ENCODE measurements at regions not wholly inside any gene's neighbourhood (a gene's known extent, or its start where the extent isn't known, plus 50 kb on each side); places are given as distances from the start of the nearest gene placed in this dataset.

DNA sequence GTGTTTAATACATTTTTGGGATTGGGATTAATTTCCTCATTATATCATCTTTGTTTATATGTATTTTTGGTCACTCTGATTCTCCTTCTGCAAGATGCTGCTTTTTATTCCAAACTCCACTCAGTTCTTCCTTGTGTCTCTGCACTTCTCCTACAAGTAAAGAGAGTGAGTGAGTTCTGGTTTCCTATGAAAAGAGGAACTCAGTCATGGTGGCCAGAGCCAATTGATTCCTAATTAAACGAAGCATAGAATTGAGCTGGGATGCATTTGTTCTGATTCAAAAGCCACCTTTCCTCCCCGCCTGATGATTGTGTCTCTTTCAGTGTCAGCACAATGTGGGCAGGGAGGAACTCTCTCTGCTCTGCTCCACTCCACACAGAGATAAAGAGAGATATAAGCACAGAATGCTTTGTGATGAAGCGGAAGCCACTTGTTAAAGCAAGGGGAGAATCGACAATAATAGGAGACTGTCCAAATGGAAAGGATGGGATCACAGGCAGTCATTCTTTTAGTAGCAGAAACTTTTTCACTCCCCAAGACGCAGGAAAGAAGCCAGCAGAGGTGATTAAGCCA, 121.3 kb upstream of the GOT2 start:
- in situ Hi-C loops (cut with HindIII; ENCODE audit: low pct_ligation_motif_present, low sequenced_read_pairs) = no loop called here

DNA sequence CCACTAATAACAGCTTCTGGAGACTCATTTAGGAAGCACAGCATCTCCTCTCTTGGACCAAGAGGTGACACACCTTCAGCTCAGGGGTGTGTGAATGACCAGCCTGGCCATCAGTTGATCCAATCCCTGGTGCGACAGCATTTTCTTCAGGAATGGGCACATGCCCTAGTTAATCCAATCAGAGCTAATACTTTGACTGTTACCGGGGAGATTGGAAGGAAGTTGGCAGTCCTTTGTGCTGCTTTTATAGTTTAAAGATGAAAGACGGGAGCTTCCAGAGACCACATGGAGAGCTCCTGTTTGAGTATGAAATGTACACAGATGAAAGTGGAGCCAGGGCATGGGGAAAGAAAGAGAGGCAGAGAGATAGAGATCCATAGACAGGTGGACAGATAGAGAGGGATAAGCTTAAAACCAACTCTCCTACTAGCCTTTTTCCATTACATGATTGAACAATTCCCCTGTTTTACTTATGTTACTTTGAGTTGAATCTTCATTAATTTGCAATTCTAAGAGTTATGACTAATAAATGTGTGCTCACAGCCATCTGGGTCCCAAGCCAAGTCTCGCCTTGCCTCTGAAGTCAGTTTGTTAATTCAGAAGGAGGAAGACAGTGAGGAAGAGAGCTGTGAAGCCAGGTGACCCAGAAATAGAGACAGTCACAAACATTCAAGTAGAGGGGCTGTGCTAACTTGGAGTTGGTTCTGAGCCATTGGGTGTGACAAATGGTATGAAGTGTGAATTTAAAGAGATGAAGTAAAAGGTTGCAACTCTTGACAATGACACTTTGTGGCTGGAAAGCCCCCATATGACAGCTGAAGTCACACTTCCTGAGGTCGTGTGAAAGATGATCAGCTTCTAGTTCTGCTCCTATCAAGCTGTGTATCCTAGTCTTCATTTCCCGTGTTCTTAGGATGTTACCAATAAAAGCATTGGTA, 120.0 kb upstream of the GOT2 start:
- Histone ChIP-seq H3K4me3 (ENCODE audit: low read depth, low read length) (no peak overlapping the region), H3K27ac (no peak overlapping the region), H3K36me3 (replicated peaks) (no peaks in the 10 kb centered on the region), H3K27me3 (replicated peaks) (no peaks in the 10 kb centered on the region)
- TF ChIP-seq, protein P1, sequence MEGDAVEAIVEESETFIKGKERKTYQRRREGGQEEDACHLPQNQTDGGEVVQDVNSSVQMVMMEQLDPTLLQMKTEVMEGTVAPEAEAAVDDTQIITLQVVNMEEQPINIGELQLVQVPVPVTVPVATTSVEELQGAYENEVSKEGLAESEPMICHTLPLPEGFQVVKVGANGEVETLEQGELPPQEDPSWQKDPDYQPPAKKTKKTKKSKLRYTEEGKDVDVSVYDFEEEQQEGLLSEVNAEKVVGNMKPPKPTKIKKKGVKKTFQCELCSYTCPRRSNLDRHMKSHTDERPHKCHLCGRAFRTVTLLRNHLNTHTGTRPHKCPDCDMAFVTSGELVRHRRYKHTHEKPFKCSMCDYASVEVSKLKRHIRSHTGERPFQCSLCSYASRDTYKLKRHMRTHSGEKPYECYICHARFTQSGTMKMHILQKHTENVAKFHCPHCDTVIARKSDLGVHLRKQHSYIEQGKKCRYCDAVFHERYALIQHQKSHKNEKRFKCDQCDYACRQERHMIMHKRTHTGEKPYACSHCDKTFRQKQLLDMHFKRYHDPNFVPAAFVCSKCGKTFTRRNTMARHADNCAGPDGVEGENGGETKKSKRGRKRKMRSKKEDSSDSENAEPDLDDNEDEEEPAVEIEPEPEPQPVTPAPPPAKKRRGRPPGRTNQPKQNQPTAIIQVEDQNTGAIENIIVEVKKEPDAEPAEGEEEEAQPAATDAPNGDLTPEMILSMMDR (IDR thresholded peaks at IDR 0.05; ENCODE audit: low read depth, low read length, missing control alignments) = no peak
- DNase-seq = no peak
- in situ Hi-C loops (cut with HindIII; ENCODE audit: low pct_ligation_motif_present, low sequenced_read_pairs) = no loop called here

More for the DNA sequence above, 121.3 kb upstream of the GOT2 start:
- no peak overlapping the region for H3K4me3 ChIP-seq (ENCODE audit: low read depth, low read length)
- no peak for DNase-seq
- TF ChIP-seq, protein P1 (IDR thresholded peaks at IDR 0.05; ENCODE audit: low read depth, low read length, missing control alignments) = no peak
- no peak overlapping the region for H3K27ac ChIP-seq
- no peaks in the 10 kb centered on the region for H3K27me3 ChIP-seq (replicated peaks)
- H3K36me3 ChIP-seq (replicated peaks) = no peaks in the 10 kb centered on the region

DNA sequence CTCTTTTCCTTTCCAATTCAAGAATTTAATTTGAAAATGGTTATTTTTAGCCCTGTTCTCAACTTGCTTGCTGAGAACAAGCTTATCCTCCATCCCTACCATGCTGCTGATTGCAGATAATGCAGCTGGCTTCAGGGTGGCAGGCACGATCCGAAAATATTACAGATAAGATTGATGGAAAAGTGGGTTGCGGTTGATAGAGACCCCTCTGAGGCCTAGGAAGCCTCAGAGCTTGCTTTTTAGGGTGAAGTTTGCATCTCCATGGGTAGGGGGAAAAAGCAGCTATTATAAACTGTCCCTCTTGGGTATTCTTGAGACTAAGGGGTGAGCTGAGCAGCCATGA, 116.5 kb upstream of the GOT2 start:
- in situ Hi-C loops (cut with HindIII; ENCODE audit: low pct_ligation_motif_present, low sequenced_read_pairs) = no loop called here
- Histone ChIP-seq H3K4me3 (ENCODE audit: low read depth, low read length) (no peak overlapping the region), H3K36me3 (replicated peaks) (no peaks in the 10 kb centered on the region), H3K27ac (no peak overlapping the region), H3K27me3 (replicated peaks) (no peaks in the 10 kb centered on the region)
- TF ChIP-seq, protein P1 (IDR thresholded peaks at IDR 0.05; ENCODE audit: low read depth, low read length, missing control alignments) = no peak
- no peak for DNase-seq

DNA sequence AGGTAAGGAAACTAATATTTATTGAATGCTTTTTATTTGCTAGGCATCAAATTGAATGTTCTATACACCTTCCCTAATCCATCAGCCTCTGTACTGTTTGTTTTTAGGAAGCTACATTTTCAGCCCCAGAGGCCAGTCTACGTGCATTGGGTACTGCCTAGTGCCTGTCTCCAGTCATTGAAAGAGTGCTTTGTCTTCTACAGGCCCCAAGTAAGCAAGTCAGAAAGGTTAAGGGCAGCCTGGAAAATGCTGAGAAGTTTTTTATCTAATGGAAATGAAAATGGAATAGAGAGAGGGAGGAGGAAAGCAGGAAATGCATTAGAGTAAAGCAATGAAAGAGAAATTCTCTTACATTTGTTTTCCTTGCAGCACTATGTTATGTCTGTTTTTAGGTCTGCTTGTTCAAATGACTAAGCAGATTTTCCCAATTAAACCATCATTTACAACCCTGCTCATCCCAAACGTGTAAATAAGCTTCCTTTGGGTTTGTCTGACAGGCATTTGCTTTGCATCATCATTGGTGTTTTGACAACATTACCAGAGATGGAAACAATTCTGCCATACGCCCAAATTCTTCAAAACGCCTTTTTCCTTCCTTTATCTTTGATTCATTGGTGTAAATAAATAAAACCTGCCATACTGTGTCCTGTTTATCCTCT, 116.0 kb upstream of the GOT2 start:
- Histone ChIP-seq H3K4me3 (ENCODE audit: low read depth, low read length) (no peak overlapping the region), H3K27me3 (replicated peaks) (no peaks in the 10 kb centered on the region), H3K27ac (no peak overlapping the region), H3K36me3 (replicated peaks) (no peaks in the 10 kb centered on the region)
- DNase-seq = no peak
- TF ChIP-seq, protein P1 (IDR thresholded peaks at IDR 0.05; ENCODE audit: low read depth, low read length, missing control alignments) = no peak
- in situ Hi-C loops (cut with HindIII; ENCODE audit: low pct_ligation_motif_present, low sequenced_read_pairs) = no loop called here

DNA sequence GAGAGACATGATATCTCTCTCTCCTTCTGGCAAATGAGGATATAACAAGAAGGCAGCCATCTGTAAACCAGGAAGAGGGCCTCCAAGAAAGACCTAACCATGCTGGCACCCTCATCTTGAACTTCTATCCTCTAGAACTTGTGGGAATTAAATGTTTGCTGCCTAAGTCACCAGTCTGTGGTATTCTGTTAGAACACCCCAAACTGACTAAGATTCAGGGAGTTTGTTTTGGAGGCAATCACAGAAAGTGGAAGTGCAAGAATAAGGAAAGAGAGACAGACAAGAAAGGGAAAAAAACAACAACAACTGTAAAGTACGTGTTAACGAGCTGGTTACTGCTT, 114.5 kb upstream of the GOT2 start:
- no peak for DNase-seq
- Histone ChIP-seq H3K27ac (no peak overlapping the region), H3K4me3 (ENCODE audit: low read depth, low read length) (no peak overlapping the region), H3K27me3 (replicated peaks) (no peaks in the 10 kb centered on the region), H3K36me3 (replicated peaks) (no peaks in the 10 kb centered on the region)
- TF ChIP-seq, protein P1 (IDR thresholded peaks at IDR 0.05; ENCODE audit: low read depth, low read length, missing control alignments) = no peak
- in situ Hi-C loops (cut with HindIII; ENCODE audit: low pct_ligation_motif_present, low sequenced_read_pairs) = no loop called here
